ENCODE measurements at regions not wholly inside any gene's neighbourhood (a gene's known extent, or its start where the extent isn't known, plus 50 kb on each side); places are given as distances from the start of the nearest gene placed in this dataset.
"Not testable (repeated sequence)": the region's sequence is repeated elsewhere in the genome, so short reads cannot be mapped to it uniquely, and the experiment has no call there.

DNA sequence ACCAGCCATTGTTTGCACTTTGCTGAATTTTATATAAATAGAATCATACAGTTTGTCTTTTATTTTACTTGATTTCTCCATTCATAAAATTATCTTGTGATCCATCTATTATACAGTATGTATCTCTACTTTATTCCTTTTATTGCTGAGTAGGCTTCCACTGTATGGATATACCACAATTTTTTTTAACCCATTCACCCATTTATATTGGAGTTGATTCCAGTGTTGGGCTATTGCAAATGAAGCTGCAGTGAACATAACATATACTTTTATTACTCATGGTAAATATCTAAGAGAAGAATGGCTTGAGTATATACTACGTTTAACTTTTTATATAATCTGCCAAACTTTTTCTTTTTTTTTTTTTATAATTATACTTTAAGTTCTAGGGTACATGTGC, 463.6 kb downstream of the ETNK1 start:
- DNase-seq: no peak

DNA sequence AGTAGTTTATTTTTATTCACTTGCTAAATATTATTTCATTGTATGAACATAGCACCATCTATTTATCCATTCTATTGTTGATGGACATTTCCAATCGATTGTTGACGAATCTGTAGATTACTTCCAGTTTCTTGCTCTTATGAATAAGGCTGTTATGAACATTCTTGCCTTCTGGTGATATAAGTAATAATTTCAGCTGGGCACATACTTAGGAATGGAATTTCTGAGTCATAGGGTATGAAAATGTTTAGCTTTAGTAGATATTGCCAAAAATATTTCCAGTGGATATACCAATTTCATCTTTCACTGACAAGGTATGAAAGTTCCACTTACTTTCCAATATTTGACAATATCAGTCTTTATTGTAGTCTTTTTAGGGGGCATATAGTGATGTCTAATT, 468.5 kb downstream of the ETNK1 start:
- no peak for DNase-seq

DNA sequence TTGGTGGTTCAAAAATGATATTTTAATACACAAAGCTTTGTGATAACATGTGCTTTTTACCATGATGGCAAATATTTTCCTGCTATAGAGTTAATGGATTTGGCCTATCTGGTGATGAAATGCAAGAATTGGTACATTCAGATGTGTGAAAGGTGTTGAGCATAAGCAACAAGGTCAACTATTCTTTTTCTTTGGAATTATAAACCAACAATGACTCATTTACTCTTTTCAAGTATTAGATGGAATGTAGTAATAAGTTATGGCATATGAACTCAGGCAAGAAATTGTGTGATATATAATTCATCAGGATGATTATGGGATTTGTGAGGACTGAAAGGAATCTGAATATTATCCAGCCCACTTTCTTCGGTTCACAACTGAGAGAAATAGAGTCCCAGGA, 471.4 kb downstream of the ETNK1 start:
- DNase-seq: no peak

DNA sequence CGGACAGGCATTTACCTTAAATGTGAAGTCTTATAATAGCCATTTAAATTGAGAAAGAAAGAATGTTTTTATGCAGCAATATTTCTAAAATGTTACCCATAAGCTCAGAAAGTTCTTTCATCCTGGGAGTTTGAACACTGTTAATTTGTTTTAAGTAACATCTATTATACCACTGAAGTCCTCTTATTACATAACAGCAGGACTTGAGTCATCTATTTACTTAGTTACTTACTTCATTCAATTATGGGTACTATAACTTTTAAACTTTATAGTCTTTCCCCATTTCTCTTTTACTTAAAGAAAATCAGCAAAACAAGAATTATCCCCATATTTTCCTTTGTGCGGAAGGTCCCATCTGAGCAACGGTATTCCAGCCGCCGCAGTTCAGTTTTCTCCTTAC, 473.1 kb downstream of the ETNK1 start:
- no peak for DNase-seq

DNA sequence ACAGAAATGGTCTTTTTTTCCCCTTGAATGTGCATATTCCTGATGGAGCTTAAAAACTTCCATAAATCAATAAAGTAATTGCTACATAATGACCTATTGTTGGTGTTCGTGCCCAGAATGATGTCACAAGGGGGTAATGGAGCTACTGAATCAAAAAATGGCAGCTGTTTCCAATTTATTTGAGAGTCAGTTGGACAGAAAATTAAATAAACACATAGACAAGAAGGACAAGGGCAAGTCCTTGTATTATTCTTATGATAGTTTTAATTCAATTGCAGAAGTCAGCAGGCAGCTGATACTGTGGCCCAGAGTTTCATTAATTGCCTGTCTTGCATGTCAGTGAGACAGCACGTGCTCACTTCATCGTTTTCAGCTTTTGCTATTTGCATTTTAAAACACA, 473.5 kb downstream of the ETNK1 start:
- DNase-seq: no peak

DNA sequence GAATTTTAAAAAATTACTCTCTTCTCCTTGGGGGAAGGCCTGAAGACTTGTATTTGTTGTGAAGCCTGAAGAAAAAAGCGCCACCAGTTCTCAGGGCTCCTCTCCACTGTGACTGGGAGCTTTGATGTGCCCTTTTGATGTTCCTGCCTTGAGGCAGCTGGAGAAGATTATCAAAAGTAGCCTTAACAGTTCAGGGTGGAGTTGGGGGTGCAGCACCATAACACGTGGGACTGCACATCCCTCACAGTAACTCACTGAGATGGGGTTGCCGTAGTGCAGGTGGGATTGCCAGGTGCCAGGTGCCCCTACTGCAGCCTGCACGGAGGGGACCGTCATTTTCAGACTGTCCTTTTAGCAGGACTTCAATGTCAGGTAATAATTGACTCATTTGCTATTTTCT, 474.1 kb downstream of the ETNK1 start:
- no peak for DNase-seq

DNA sequence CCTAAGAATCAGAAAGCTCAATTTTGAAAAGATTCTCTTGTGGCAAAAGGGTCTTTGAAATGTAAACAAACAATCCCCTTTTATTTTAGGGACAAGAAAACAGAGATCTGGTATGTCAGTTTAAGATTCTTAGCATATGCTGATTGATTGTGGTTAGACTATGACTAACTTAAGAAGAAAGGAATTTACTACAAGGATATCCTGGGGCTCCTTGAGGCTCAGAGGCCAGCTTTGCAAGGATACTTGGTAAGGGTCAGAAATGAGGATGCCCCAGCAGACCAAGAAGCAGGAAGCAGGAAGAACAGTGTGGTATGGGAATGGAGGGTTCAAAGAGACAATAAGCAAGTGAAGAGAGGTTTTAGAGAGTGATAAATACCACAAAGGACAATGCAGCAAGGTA, 474.6 kb downstream of the ETNK1 start:
- no peak for DNase-seq

DNA sequence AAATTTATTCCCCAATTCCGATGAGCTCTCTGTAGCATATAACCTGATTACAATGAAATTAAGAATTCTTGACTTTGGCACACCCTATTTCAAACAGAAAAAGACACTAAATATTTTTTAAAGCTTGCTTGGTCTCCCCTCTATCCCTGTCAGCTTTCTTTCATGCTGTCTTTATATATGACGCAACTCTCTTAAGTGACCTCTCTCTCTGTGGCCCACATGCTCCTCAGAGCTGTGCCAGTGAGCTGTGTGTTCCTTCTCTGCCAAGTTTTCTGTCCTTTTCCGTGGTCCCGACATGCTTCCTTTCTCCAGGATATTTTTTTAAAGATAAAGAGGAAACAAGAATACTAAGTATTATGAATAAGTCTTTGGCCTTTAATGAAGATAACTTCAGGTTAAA, 484.0 kb downstream of the ETNK1 start:
- DNase-seq: no peak

DNA sequence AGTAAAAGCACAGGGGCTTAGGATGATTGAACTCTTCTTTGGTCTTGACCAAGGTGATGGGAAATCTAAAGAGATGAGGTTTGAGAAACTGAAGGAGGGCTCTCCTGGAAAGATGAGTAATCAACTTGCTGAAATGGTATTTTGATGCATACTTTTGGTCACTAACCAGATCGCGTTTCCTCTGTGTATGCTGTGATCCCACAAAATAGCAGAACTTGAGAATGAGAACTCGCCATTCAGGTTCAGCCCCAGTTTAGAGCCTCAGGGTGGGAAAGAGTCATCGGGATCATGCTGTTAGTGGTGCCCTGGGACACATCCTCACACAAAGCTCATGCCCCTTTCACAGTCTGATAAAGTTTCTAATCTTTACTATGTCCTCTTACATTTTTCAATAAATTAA, 488.8 kb downstream of the ETNK1 start:
- DNase-seq: no peak

DNA sequence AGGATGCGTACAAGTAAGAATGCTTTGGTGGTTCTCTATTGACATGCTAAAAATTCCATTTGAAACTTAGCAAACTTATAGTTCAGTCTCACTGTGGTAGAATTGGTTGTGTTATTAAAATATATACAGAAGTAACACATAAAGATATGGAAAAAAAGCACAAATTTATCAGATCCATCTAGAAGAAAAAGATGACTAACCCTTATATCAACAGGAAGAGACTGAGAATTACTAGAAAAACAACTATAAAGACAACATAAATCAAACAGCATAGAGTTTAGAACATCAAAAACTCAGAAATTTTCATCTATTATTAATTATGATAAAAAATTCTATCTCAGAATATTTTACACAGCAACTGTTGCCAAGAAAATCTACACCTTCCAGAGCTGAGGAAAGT, 491.0 kb downstream of the ETNK1 start:
- no peak for DNase-seq

DNA sequence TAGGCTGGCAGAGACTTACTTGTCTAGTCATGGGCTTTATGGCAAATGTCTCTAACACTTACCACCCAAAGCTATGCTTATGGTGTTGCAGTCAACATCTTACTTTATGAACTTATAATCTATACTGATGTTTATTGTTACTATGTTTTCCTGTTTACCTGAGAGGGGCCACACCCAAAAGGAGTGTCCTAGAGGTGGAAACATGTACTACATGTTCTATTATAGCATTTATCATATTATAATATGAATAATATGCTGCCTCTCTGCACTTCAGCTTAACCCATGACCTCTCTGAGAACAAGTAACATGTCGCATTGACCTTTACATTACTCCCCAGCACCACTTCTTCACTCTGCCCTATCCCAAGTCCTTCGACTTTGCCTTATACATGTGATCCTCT, 501.8 kb downstream of the ETNK1 start:
- no peak for DNase-seq

DNA sequence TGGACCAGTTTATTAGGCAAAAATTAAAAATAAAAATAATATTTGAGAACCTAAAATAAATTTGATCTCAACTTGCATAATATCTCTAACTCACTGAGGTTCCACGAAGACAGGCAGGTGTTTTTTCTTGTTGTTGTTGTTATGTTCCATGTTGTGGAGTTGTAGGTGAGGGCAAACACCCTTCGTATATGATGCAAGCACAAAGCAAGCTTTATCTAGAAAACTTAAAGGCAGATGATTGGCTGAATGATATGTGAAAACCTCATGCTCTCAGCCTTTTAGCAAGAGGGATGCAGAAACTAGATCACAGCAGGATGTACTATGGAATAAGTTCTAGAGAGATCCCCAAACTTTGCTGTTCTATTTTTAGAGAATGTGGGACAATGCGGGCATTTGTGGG, 502.7 kb downstream of the ETNK1 start:
- DNase-seq: no peak

DNA sequence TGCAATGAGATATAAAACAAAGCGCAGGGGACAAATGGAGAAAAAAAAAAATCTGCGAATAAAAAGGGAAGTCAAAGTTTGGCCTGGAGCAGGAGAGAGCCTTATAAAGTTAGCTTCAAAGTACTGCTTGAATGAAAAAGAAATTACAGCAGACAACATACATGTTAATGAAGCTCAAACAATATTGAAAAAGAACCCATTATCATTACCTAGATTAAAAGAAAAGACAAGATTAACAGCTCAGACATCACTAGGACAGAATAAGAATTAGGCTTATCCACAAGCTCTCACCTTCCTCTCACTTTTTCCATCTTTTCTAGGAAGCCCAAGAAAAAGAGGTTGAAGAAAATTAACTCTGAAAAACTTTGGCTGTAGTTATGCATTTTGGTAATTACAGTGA, 503.5 kb downstream of the ETNK1 start:
- no peak for DNase-seq

DNA sequence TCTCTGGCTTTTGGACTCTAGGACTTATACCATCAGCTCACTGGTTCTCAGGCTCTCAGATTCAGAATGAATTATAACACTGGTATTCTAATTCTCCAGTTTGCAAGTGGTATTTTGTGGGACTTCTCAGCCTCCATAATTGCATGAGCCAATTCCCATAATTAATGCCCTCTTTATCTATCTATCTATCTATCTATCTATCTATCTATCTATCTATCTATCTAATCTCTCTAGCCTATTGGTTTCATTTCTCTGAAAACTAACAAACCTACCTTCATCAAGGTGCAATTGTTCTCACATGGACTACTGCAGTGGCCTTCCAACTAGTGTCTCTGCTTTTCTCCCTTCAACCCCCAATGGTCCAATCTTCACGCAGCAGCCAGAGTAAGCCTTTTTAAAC, 507.4 kb downstream of the ETNK1 start:
- no peak for DNase-seq

DNA sequence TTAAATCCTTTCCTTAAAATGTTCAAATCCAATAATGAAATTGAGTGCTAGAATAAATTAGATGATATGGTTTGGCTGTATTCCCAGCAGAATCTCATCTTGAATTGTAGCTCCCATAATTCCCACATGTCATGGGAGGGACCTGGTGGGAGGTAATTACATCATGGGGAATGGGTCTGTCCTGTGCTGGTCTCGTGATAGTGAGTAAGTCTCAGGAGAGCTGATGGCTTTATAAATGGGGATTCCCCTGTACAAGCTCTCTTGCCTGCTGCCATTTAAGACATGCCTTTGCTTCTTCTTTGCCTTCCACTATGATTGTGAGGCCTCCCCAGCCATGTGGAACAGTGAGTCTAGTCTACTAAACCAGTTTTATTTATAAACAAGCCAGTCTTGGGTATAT, 508.5 kb downstream of the ETNK1 start:
- no peak for DNase-seq

DNA sequence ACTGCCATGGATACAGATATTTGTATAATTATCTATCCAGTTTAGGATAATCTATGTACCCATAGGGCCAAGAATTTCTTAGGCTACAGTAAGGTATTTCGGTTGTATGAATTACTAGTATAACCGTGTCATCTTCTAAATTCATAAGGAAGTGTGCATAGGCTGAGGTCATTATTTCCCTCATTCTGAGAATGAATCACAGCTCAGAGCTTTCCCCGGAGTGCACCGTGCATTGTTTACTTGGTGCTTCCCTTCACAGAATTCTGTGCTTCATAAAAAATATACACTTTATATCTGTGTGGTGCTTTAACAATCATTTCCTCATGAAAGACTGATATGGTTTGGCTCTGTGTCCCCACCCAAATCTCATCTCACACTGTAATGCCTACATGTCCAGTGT, 514.1 kb downstream of the ETNK1 start:
- no peak for DNase-seq

DNA sequence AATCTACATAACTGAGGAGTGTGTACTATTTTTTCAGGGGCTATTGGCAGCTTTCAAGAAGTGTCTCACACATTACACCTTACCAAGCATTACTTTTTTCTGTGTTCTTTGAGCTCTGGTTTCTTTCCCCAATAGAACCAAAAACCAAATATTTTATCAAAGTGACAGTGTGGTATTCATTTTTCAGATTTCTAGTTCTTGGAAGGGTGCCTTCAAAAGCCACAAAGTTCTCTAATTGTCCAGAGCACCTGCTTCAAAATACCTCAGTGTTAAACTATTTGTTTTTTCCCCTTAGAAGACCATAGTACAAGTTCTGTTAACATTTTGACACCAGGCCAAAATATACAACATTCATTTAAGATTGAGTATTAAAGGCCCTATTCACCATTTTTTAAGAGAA, 515.7 kb downstream of the ETNK1 start:
- DNase-seq: no peak

DNA sequence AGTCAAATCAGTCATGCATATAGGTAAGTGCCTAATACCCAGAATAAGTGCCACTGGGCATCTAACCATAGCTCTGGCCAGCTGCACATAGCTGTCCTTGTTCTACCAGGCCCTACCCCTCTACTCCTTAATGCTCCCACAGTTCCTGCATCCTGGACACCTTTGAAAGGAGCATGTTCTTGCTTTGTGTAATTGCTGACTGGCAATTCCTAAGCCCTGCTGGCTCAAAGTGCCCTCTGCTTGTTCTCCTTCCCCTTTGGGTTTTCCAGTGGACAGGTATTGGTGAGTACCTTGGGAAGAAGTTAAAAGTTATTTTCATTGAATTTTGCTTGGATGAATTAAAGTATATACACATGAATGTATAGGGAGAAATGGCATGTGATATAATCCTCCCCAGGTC, 516.4 kb downstream of the ETNK1 start:
- DNase-seq: no peak

DNA sequence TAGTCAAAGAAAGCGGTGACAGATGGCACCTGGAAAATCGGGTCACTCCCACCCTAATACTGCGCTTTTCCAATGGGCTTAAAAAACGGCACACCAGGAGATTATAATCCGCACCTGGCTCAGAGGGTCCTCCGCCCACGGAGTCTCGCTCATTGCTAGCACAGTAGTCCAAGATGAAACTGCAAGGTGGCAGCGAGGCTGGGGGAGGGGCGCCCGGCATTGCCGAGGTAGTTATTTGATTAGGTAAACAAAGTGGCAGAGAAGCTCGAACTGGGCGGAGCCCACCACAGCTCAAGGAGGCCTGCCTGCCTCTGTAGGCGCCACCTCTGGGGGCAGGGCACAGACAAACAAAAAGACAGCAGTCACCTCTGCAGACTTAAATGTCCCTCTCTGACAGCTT, 521.1 kb downstream of the ETNK1 start:
- not testable (repeated sequence) for DNase-seq

DNA sequence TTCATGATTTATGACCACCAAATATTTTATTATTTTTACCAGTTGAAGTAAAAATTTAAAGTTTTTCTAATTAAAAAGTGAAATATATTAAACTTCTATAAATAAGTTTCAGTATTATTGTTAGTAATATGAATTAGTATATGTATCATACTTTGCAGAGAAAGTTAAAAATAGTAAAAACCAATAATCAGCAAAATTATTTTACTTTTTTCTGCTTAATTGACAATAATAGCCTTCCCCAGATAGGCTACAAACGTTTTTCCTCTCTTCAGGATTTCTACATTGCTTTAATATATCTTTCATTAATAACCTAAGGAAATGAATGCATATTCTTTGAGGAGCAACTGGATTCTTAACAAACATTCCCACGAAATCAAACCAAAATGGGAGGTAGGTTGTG, 543.5 kb downstream of the ETNK1 start:
- no peak for DNase-seq

DNA sequence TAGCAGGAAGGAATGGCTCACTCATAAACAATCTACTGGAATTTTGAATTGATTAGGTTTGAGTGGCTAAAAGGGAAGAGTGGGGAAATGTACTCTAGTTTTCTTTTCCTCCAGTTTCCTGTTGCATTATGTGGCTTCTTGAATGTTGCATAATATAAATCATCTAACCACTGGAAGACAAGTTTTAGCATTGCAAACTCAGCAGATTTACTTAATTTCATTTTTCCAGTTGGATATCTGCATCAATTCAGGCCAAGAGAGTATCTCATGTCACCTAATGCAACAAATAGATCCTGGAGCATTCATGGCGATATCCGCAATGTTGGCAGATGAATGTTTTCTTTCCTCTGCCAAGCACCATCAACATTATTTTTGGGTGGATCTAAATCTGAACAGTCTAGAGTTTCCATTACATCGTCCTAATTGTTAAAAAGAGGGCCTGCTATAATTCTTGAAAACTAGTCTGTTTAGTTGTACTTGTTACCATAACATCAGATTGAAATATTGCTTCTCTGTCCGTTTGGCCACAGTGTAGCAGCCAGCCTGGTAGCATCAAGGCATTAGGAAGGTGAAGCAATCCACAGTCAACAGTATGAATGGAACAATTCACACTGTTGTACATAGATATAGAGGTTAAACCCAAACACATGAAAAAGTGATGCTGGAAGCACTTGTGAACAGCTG, 544.2 kb downstream of the ETNK1 start:
- no peak for DNase-seq

DNA sequence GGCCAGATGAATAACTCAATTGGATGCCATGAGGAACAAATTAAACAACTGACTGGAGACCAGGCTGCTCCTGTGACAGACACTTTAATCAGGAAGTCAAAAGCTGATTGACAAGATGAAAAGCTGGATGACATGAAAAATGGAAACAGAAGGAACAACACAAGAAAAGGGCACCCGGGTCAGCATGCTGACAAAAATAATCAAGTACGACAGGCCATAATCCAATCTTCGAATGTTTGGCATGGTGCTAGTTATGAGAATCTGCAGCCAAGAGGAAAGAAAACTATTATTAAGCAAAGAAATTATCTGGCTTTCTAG, 544.7 kb downstream of the ETNK1 start:
- DNase-seq: no peak

DNA sequence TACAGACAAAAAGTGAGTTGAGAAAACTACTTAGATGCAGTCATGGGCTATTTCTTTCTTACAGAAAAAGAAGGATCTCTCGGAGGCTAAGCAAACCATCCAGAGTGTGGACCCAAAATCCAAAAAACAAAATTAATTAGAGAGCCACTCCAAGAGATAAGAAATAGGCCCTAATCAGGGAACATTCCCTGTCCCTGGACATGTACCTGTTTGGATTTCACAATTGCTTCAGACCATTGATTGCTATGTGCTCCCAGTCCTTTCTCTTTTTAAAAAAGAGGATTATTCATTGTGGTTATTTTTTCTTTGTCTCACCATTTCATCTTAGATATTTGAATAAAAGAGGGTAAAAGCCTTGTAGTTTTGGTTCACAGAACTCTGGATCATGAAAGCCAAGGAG, 549.9 kb downstream of the ETNK1 start:
- DNase-seq: no peak

DNA sequence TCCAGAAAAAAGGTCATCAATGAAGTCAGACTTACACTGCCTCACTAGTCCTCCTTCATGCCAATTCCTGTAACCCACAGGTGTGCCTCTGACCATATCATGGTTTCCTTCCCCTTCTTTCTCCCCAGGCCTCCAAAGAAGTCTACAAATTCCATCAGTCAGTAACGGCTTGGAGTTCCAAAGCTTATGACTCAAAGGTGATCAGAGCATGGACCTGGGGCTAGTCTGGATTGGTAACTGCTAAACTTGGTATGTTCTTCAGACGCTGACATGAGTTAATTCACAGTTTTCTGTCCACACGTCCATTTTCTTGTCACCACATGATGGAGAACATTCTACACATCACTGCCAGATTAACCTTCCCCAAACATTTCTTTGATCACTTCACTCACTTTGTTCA, 560.4 kb downstream of the ETNK1 start:
- DNase-seq: no peak

DNA sequence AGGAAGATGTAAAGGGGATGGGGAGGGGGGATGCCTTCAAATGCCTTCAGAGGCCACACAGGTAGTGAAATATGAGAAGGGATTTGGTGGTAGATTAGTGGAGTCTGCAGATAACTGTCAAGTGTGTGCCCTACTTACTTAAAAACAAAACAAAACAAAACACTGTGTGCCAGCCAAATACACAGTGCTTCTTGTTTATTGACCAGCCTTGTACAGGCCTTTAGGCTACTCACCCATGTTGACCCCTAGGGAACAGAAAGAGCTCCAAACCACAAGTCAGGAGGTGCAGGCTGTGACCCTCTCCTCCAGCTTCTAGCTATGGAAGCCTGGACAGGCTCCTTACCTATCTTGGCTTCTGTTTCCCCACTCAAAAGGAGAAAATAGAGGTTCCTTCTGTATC, 562.0 kb downstream of the ETNK1 start:
- DNase-seq: no peak

DNA sequence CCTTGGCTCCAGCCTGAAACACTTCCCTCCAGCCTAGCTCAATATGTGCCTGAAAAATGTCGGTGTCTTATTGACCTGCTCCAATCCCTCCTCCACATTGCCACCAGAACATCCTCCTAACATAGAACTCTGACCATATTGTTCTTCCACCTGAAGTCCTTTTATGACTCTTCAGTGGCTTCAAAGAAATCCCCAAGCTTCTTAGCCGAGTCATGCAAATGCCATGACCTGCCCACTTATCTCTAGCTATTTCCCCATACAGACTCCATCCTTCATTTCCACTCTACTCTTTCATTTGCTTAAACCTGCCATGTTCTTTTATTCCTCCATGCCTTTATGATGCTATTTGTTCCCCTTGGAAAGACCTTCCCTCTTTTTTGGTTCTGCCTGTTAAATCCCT, 568.6 kb downstream of the ETNK1 start:
- no peak for DNase-seq

Data from CD4-positive, alpha-beta T cell treated with Interleukin-17A for 1 hour (primary cell).